WI38 (cell line): ENCODE measurements at regions not wholly inside any gene's neighbourhood (a gene's known extent, or its start where the extent isn't known, plus 50 kb on each side); places are given as distances from the start of the nearest gene placed in this dataset.

Experiments
- H3K4me3 ChIP-seq: 2 replicates; pipeline ENCODE4 v1.5.1; 2011; ENCODE audit warnings: low read depth, mild to moderate bottlenecking, control low read depth, low read length
- CTCF ChIP-seq: IDR thresholded peaks from 2 replicates; pipeline ENCODE4 v1.5.1; 2012; ENCODE audit warnings: low read depth, mild to moderate bottlenecking, control low read depth, low read length

- no peak for TF ChIP-seq CTCF
- H3K4me3 ChIP-seq: no peak overlapping the region
These were observed 156.5 kb upstream of the HDAC9 start for GRCh38 chr7:18338910-18339523.

GRCh38 chr7:18341756-18342155, 153.8 kb upstream of the HDAC9 start:
- no peak for TF ChIP-seq CTCF
- no peak overlapping the region for H3K4me3 ChIP-seq

- TF ChIP-seq CTCF: no peak
- H3K4me3 ChIP-seq: no peak overlapping the region
These were observed 152.5 kb upstream of the HDAC9 start for GRCh38 chr7:18343047-18343446.

- H3K4me3 ChIP-seq: no peak overlapping the region
- TF ChIP-seq CTCF: no peak
These were observed 151.0 kb upstream of the HDAC9 start for GRCh38 chr7:18344536-18344935.

GRCh38 chr7:18345641-18346234, 149.8 kb upstream of the HDAC9 start:
- H3K4me3 ChIP-seq: no peak overlapping the region
- peak; percentile 71 for TF ChIP-seq CTCF

- no peak for TF ChIP-seq CTCF
- no peak overlapping the region for H3K4me3 ChIP-seq
These were observed 148.4 kb upstream of the HDAC9 start for GRCh38 chr7:18347170-18347569.

- TF ChIP-seq CTCF: no peak
- no peak overlapping the region for H3K4me3 ChIP-seq
These were observed 144.9 kb upstream of the HDAC9 start for GRCh38 chr7:18350678-18351077.
